ENCODE measurements at regions not wholly inside any gene's neighbourhood (a gene's known extent, or its start where the extent isn't known, plus 50 kb on each side); places are given as distances from the start of the nearest gene placed in this dataset.
"Not testable (repeated sequence)": the region's sequence is repeated elsewhere in the genome, so short reads cannot be mapped to it uniquely, and the experiment has no call there.

GRCh38 chr11:13150487-13150886 lies 127.1 kb upstream of the BMAL1 start:
- Histone ChIP-seq H3K36me3 (no peaks in the 10 kb centered on the region), H3K4me3 (no peak overlapping the region), H3K9me3 (replicated peaks) (peaks cover 11% of the 10 kb centered on the region), H3K27ac (replicated peaks) (no peak overlapping the region), H3K27me3 (ENCODE audit: low read depth) (no peaks in the 10 kb centered on the region), H3K4me1 (no peaks in the 10 kb centered on the region)
- no peak for DNase-seq
- TF ChIP-seq CTCF (IDR thresholded peaks at IDR 0.05; ENCODE audit: borderline replicate concordance), result no peak
- intact Hi-C loops (cut with micrococcal nuclease), result loop anchor here (5.0 kb wide), 1 partner anchor 183 kb away; no protein-coding TSS in a partner anchor

- peaks cover 21% of the 10 kb centered on the region for H3K9me3 ChIP-seq (replicated peaks)
- no peak for TF ChIP-seq CTCF (IDR thresholded peaks at IDR 0.05; ENCODE audit: borderline replicate concordance)
- no peaks in the 10 kb centered on the region for H3K4me1 ChIP-seq
- H3K4me3 ChIP-seq, result no peak overlapping the region
- H3K36me3 ChIP-seq, result no peaks in the 10 kb centered on the region
- no peak for DNase-seq
- H3K27ac ChIP-seq (replicated peaks), result no peak overlapping the region
- no peaks in the 10 kb centered on the region for H3K27me3 ChIP-seq (ENCODE audit: low read depth)
- intact Hi-C loops (cut with micrococcal nuclease), result loop anchor here (5.0 kb wide), 1 partner anchor 185 kb away; no protein-coding TSS in a partner anchor
Observed at GRCh38 chr11:13152264-13152663, 125.3 kb upstream of the BMAL1 start.

GRCh38 chr11:13152736-13153541 lies 124.7 kb upstream of the BMAL1 start:
- peak; percentile 58 for TF ChIP-seq CTCF (IDR thresholded peaks at IDR 0.05; ENCODE audit: borderline replicate concordance)
- H3K9me3 ChIP-seq (replicated peaks), result peaks cover 21% of the 10 kb centered on the region
- no peak overlapping the region for H3K27ac ChIP-seq (replicated peaks)
- intact Hi-C loops (cut with micrococcal nuclease), result loop anchor here (5.0 kb wide), 1 partner anchor 186 kb away; no protein-coding TSS in a partner anchor
- H3K36me3 ChIP-seq, result no peaks in the 10 kb centered on the region
- no peaks in the 10 kb centered on the region for H3K4me1 ChIP-seq
- no peak for DNase-seq
- no peaks in the 10 kb centered on the region for H3K27me3 ChIP-seq (ENCODE audit: low read depth)
- H3K4me3 ChIP-seq, result no peak overlapping the region

GRCh38 chr11:13154374-13154773 lies 123.2 kb upstream of the BMAL1 start:
- H3K9me3 ChIP-seq (replicated peaks), result peaks cover 21% of the 10 kb centered on the region
- not testable (repeated sequence) for H3K27ac ChIP-seq (replicated peaks); H3K27me3 ChIP-seq (ENCODE audit: low read depth); DNase-seq; H3K4me1 ChIP-seq; H3K36me3 ChIP-seq; H3K4me3 ChIP-seq
- intact Hi-C loops (cut with micrococcal nuclease), result loop anchor here (5.0 kb wide), 1 partner anchor 187 kb away; no protein-coding TSS in a partner anchor

- H3K36me3 ChIP-seq, result no peaks in the 10 kb centered on the region
- H3K4me3 ChIP-seq, result no peak overlapping the region
- H3K4me1 ChIP-seq, result no peaks in the 10 kb centered on the region
- intact Hi-C loops (cut with micrococcal nuclease), result no loop called here
- no peak for TF ChIP-seq CTCF (IDR thresholded peaks at IDR 0.05; ENCODE audit: borderline replicate concordance)
- H3K27me3 ChIP-seq (ENCODE audit: low read depth), result peaks cover 16% of the 10 kb centered on the region
- H3K27ac ChIP-seq (replicated peaks), result no peak overlapping the region
- H3K9me3 ChIP-seq (replicated peaks), result peaks cover 11% of the 10 kb centered on the region
- no peak for DNase-seq
Observed at GRCh38 chr11:13160346-13160745, 117.2 kb upstream of the BMAL1 start.

- intact Hi-C loops (cut with micrococcal nuclease), result no loop called here
- peaks cover 7% of the 10 kb centered on the region for H3K9me3 ChIP-seq (replicated peaks)
- DNase-seq, result no peak
- H3K27me3 ChIP-seq (ENCODE audit: low read depth), result peaks cover 16% of the 10 kb centered on the region
- no peaks in the 10 kb centered on the region for H3K4me1 ChIP-seq
- H3K27ac ChIP-seq (replicated peaks), result no peak overlapping the region
- H3K4me3 ChIP-seq, result no peak overlapping the region
- no peaks in the 10 kb centered on the region for H3K36me3 ChIP-seq
- TF ChIP-seq CTCF (IDR thresholded peaks at IDR 0.05; ENCODE audit: borderline replicate concordance), result no peak
Observed at GRCh38 chr11:13160806-13161205, 116.8 kb upstream of the BMAL1 start.

Data from left ventricle myocardium inferior (tissue), 1 donor.